NCI-H510A treated with DMSO at 0.1 percent for 48 hours (cell line): ENCODE measurements at regions not wholly inside any gene's neighbourhood (a gene's known extent, or its start where the extent isn't known, plus 50 kb on each side); places are given as distances from the start of the nearest gene placed in this dataset.

Source experiments
- DNase-seq: peaks from one replicate; lab custom pipeline; 2025; lab: John Stamatoyannopoulos, UW

DNA sequence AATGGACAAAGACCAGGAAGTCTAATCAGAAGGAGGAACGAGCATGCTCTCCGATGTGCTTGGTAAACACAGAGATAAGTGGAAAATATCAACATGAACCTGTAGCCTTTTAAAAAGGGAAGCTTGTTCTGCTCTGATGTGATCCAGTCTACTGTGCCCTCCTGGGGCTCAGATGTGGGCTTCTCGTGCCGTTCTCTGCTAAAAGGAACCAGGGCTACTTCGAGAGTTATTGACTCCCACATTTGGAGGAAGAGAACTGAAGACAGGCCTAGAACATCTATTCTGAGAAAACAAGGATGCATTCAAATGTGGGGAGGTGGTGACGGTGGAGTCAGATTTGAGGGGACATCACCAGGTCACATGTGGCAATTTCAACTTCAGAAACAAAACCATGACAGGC is 325.4 kb downstream of the GLRX3 start:
- DNase-seq: no peak

- no peak for DNase-seq
These were observed 327.1 kb downstream of the GLRX3 start for GRCh38 chr10:130463104-130463875.

GRCh38 chr10:130463876-130464364 is 327.7 kb downstream of the GLRX3 start:
- no peak for DNase-seq

GRCh38 chr10:130464426-130464825 is 328.2 kb downstream of the GLRX3 start:
- DNase-seq: no peak

- DNase-seq: no peak
These were observed 330.2 kb downstream of the GLRX3 start for GRCh38 chr10:130466271-130466997.

GRCh38 chr10:130470286-130470685 is 334.1 kb downstream of the GLRX3 start:
- no peak for DNase-seq

GRCh38 chr10:130470973-130471372 is 334.8 kb downstream of the GLRX3 start:
- no peak for DNase-seq

DNA sequence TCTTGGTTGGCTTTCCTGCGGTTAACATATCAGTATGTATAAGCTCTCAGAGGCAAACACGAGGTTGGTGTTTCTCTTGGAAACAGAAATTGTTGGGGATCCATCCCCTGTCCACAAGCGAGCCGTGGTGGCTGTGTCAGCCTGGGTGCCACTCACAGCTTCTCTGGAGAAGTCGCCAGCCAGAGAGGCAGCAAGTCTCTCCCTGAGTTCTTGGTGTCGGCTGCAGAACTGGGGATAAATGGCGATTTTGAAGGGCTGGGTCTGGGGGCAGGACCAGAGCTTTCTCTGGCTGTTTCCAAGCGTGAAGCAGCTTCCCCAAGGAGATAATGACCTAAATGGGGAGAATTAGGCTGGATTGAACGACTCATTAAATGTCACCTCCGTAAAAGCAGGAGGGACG is 335.3 kb downstream of the GLRX3 start:
- no peak for DNase-seq

DNA sequence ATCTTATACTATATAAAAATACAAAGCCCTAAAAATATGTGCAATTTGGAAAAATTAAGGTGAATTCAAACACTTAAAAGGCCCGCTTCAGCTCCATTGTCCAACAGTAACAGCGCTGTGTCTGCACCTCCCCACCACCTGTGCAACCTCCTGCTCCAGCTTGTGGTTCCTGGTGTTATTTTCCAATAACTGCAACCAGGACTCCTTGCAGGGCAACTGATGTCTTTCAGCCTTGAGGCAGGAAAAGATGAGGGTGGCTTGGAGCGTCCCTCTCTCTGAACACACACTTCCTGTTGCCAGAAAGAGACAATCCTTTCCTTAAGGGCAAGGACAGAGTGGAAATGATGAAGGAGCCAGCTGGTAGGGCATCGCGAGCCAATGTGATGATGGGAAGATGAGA is 336.0 kb downstream of the GLRX3 start:
- no peak for DNase-seq

DNA sequence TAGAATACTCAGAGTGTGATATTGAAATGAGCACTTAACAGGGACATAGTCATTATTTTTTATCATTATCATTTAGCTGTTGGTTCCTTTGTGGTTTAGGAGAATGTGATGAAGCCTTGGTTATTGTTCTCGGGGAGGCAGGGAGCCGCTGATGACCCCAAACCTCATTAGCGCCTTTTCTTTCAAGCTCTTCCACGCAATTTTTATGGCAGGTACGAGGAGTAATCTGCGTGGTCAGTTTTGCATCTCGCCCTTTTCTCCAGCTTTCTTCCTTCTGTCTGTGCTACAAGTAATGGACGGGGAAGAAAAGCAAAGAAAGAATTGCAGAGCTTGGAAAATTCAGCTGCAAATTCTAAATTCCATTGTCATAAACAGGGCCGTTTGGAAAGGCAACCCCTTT is 338.4 kb downstream of the GLRX3 start:
- DNase-seq: no peak

DNA sequence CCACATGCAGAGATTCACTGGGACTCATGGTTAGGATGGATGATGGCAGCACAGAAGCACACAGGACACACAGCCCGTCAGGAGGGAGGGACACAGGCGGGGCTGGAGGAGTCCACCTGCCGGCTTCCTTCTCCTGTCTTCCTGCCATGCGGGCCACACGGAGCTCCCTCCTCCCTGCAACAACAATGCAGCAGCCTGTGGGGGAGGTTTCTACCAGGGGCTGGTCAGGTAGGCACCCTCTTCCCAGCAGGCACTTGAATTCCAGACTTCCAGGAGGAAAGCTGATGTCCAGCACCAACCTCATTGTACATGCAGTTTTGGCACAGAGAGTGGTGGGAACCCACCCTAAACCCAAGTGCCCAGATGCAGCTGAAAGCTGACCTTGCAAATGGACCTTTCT is 341.2 kb downstream of the GLRX3 start:
- no peak for DNase-seq

- DNase-seq: no peak
These were observed 343.0 kb downstream of the GLRX3 start for GRCh38 chr10:130479146-130479545.

DNA sequence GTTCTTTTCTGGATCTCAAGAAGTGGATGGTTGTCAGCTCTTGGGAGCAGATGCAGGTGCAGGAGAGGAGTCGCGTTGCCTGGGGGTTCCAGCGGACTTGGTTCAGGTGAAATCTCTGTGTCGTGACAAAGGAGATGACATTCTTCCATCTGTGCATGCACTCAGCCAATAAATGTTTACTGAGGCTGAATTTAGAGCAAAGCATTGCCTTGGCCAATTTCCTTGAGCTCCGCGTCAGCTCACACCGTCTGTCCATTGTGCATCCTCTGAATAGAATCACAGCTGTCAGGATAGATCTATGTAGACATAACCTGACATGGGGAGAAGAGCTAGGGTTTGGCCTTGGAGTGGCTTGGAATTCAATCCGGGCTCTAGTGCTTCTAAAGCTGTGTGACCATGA is 343.7 kb downstream of the GLRX3 start:
- no peak for DNase-seq

GRCh38 chr10:130480491-130480890 is 344.3 kb downstream of the GLRX3 start:
- DNase-seq: no peak

DNA sequence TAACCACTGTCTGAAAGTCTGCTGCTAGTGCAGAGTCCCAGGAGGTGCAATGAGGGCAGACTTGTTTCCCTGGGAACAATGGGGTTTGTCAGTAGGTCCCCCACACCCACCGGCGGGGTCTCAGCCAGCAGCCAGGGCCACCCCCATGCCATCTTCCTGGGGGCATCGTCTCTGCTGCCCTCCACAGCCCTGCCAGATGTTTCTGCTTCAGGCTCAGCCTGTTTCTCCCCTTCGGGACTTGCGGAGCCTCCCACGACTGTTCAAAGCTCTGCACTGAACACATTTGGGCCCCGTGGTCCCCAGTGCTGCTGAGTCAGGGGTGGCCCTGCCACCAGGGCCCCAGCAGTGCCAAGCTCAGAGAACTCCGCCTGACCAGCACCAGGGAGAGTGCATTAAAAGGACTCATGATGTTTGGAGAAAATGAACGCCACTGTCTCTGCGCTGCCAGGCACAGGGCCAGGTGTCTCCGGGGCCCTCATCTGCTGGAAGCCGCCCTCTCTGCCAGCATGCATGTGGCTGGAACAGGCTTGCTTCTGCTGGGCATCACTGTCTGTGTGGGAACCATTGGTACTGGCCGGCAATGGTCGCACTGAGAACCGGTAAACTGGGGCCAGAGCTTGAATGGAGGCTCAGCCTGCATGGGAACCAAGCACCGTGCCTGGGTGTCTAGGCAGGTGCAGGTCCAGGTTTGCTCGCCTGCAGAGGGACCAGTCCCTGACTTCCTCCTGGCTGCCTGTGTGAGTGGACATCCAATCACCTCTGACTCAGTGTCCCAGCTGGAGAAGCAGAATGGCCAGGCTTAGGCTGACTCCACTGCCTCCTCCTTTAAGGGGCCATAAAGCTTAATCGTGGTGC is 345.1 kb downstream of the GLRX3 start:
- DNase-seq: no peak

DNA sequence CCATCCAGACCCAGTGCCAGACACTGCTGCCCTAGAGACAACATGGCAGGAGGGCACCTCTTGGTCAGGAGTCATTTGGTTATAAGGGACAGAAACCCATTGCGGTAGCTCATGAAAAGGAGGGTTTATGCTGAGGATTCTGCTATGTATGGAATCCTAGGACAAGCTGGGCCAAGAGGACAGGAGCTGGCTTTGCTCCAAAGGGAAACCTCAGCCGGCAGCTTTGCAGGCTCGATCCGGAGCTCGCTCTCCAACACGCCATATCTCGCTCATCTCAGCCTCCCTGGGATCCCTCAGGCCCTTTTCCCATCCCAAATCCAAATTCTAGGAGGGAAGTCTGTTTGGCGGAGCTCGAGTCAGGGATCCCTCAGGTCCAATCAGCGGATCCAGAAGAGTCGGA is 345.7 kb downstream of the GLRX3 start:
- no peak for DNase-seq

DNA sequence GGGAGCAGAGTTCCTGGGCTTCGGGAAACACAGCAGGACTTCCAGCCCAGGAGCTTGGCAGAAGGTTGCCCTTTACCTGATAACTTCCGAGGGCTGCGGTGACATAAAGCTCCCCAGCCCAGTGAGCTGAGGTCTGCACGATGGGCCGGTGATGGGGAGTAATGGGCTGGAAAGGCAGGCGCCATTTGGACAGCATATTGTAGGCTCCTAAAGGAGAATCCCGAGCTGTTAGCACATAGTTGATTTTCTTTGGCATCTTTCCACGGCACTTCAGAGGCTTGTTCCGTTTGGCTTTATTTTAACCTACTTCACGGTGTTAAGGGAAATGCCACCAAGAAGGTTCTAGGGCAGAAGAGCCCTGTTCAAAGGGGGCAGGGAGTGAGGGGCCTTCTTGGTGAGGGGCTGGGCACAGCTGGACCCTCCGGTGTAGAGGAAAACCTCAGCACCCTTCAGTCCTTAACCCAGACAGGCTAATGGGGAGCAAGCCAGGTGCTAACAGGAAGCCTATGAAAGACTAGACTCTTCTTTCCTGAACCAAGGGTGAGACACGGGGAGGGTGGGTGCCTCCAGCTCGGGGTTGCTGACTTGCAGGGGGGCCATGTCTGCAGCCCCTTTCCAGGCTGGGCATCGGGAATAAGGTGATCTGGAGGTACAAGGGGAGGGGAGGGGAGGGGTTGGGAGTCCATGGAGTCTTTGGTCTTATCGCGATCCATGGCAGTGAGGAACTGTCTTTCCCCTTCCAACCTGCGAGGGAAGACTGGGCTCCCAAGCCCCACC is 347.7 kb downstream of the GLRX3 start:
- no peak for DNase-seq

DNA sequence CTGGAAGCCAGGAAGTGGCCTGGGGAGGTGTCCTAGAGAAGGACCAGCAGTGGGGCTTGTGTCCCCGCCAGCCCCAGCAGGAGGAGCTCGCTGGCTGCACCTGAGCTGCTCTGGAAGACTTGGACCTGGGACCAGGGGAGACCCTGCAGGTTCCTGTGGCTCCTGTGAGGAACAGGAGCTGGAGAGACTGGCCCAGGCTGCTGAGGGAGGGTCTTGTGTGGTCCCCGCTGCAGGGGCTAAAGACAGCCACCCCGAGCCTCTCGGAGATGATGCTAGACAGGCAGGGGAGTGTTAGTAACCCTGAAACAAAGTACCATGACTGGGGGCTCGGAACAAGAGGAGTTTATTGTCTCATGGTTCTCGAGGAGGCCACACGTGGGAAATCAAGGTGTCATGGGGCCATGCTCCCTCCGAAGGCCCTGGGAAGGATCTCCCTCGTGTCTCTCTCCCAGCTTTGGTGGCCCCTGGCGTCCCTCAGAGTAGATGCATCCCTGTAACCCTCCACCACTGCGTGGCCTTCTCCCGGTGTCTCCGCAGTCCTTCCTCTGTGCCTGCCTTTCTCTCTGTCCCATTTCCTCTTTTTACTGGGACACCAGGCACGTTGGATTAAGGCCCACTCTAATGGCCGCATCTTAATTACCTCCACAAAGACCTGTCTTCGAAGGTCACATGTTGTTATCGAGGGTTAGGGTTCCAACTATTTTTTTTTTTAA is 348.4 kb downstream of the GLRX3 start:
- DNase-seq: no peak

DNA sequence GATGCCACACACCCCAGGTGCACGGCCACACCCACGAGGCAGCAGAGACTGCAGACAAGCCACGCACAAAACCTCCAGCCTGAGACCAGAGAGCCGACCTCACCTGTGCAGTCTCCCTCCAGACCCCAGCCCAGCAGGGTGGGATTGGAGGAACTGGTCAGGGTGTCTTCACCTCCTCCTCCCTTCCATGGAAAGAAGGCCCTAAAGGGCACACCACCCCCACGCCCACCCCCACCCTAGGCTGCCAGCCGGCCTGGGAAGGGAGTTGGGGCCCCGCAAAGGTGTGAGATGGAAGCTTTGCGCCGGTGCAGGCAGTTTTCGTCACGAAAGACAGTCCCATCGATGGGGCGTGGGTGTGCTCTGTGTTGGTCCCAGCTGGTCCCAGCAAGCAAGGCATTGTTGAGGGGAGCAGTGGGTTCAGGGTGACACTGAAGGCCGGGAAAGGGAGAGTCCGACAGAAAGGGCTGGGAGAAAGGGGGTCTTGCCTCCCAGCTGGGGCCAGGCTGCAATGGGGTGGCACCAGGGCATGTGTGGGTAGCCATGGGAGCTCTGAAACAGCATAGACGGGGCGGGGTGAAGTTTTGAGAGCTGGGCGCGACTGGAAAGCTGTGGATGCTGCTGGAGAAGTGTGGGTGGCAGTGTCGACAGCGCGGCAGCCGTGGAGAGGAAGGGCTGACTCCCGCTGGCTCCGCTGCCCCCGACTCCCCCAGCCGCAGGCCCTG is 349.2 kb downstream of the GLRX3 start:
- DNase-seq: no peak
